ENCODE measurements at regions not wholly inside any gene's neighbourhood (a gene's known extent, or its start where the extent isn't known, plus 50 kb on each side); places are given as distances from the start of the nearest gene placed in this dataset.

DNA sequence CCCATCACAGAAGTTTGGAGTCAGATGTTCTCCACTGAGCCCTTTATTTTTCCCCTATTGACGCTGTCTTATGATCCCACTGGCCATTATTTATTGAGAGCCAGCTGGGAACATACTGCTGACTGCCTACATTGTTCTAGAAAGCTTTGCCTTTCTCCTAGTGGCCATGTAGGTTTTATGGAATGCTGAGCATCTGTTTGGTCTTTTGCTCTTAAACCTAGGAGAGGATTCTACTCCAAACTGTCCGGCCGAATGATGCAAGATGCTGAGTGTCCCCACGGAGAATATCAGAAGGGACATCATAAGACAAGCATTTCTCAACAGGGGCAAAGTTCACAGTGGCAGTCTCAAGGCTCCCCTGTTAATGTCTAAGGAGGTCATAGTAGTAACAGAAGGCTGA lies 171.4 kb downstream of the ARRDC4 start:
- intact Hi-C loops (cut with DNase I): no loop called here
- DNase-seq (ENCODE audit: low spot score): no peak

DNA sequence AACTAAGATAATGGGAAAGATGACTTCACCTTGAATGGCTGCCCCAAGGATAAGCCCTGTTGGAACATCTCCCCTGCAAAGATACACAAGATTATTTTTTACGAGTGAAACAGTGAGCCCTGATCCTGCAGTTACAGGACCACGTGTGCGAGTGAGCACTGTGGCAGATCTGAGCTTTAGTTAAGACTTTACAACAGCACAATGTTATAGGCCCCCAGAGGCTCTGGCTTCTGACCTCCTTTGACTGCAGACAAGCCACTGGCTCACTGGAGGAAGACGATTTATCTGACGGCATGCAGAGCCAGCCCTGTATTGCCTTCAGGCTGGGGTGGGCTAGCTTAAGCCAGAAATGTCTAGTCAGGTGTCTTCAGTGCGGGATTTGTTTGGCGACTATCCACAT lies 174.4 kb downstream of the ARRDC4 start:
- DNase-seq (ENCODE audit: low spot score): no peak
- intact Hi-C loops (cut with DNase I): no loop called here

DNA sequence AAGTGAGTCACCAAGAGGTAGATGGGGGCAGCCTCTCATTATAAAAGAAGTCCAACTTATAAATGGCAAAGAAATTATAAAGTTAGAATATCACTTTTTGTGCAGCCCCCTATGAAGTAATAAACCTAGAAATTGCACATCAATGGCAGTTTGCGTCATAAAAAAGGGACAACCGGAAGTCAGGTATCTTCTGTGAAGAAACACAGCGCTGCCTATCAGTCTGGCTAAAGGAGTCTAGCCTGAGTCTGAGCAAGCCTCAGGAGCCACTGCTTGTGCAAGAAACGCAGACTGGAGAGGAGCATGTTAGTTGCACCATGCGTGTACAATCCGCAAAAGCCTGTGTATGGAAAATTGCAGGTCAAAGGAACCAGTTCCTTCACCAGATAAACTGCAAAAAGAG lies 178.4 kb downstream of the ARRDC4 start:
- intact Hi-C loops (cut with DNase I): no loop called here
- DNase-seq (ENCODE audit: low spot score): no peak

DNA sequence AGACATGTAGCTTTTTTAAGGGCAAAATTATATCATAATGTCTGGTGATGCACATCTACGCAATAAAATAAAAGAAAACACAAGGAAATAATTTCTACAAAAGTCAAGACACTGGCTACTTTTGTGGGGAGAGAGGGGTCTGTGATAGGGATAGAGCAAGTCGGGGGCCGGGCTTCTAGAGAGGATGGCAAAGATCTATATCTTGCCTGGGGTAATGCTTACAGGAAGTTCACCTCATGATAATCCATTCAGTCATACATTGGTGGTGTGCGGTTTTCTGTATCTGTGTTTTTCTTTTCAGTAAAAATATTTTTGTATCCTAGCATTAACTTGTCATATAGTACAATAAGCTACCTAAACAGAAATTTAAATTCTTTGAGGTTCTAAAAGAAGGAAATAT lies 178.8 kb downstream of the ARRDC4 start:
- DNase-seq (ENCODE audit: low spot score): no peak
- intact Hi-C loops (cut with DNase I): no loop called here

DNA sequence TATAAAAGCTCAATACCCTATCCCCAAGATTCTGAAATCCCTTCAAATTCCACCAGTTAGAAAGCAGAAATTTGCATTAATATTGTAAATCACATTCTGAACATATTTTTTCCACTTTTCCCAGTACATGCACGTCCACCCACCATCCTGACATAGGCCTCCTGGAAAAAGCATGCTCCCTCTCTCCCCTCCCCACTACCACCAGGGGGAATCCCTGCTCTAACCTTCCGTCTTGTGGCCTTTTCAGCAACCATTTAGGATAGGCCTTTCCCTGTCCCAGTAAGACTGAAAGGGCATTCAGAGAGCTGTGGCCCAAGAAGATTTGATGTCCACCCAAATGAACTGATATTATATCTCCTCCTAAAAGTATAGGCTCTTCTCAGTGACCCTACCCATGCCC lies 182.1 kb downstream of the ARRDC4 start:
- no peak for DNase-seq (ENCODE audit: low spot score)
- intact Hi-C loops (cut with DNase I): no loop called here

DNA sequence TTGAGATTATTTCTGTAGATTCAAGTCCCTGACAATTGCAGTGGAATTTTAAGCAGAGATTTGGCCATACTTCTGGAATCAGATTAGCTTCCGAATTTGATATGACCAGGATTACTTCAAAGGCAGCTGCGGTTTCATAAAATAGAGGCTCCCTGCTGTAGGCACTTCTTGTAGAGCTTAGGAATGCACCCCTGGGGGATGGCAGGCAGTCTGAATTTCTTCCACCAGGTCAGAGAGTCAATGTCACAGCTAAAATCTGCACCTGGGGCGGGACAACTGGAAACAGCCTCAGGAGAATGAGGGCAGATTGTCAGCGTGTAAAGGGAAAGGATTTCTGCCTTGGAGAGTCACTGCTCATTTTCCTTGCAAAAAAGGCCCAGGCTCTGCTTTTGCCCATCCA lies 182.6 kb downstream of the ARRDC4 start:
- intact Hi-C loops (cut with DNase I): no loop called here

DNA sequence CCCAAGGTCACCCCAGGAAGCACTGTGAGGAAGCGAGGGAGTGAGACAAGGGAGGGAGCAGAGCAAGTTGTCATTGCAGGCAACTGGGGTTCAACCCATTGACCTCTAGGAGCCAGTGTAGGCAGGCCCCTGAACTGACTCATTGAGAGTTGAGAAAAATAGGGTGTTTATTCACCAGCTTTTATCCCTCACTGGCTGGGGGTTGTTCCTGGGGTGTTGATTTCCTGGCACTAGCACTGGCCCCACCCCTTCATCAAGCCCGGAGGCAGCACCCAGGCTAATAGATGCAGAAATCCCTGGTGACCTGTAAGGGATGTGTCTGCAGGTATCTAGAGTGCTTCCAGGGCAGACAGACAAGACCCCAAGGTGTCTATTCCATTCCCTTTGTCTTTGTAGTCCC lies 183.9 kb downstream of the ARRDC4 start:
- DNase-seq (ENCODE audit: low spot score): no peak
- intact Hi-C loops (cut with DNase I): no loop called here

More for the DNA sequence above, 182.6 kb downstream of the ARRDC4 start:
- no peak for DNase-seq (ENCODE audit: low spot score)

DNA sequence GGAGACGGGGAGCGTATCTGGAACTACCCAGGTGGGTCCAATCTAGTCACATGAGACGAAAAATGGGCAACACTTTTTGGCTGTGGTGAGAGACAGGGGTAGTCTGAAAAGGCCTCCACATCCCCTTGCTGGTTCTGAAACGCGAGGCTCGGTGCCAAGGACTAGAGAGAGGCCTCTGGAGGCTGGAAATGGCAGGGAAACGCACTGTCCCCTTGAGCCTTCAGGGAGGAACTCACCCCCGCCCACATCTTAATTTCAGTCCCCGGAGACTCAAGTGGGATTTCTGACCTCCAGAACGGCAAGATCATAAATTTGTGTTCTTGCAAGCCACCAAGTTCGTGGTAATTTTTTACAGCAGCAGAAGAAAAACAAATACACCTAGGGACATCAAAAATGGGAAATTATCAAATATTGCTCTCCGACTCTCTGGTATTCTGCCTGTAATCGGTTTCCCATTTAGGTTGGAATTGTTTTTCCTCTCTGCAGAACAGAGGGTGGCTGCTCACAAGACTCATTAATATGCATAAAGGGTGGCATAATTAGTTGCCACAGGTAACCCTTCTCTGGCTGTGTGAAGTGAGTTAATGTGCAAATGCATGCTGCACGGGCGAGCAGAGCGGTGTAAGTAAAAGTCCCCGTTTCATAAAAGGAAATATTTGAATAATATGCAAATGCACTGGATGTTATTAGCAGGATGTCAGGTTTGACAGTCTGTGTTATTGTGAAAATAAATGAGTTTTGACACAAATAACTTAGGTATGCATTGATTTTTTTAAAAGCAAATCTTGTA lies 185.7 kb downstream of the ARRDC4 start:
- intact Hi-C loops (cut with DNase I): no loop called here
- DNase-seq (ENCODE audit: low spot score): no peak

DNA sequence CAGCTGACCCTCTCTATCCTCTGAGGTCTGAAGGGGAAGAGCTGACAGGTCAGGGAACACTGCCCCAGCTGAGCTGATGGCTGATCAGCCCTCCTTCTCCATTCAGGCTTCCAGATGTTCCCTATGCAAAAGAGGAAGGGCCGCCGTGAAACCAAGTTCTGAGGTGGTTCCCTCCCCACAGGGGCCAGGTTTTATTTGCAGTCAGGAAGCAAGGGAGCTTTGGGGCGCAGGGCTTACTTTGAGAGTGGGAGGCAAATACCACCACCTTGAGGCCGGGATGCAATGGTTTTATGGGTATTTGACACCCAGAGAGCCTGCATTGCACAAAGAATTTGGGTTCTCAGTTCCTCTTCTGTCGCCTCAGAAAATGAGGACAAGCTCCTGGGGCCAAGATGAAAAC lies 186.9 kb downstream of the ARRDC4 start:
- intact Hi-C loops (cut with DNase I): no loop called here

DNA sequence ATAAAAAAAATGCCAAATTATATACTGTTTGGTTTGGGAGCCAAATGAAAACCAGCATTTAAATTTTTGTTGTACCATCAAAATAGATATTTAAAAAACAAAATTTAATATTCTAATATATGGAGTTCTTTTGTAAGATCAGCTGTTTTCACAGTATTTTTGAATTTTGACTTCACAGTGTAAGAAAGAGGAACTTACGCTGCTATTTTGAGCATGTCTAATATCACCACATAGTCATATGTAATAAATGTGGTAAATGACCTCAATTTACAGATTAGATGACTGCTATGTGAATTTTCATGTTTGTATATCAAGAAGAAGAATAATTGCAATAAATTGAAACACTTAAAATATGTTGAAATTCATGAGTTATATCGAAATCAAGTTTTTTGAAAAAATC lies 189.6 kb downstream of the ARRDC4 start:
- intact Hi-C loops (cut with DNase I): no loop called here

More for the DNA sequence above, 186.9 kb downstream of the ARRDC4 start:
- DNase-seq (ENCODE audit: low spot score): no peak

DNA sequence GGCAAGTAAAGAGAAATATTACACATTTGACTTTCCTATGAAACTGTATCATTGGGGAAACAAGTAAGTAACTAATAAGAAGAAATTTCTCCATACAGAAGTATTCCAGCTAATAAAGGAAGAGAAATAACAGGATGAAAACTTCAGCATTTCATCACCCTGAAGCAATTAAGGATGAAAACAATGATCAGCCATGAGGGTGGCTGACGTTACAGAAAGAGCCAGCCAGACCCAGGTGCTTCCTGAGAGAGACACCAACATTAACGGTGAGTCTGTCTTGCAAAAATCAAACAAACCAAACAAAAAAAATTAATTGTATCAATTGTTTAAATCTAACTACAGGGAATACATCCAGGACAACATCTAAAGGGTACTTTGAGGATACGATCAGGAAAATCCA lies 190.0 kb downstream of the ARRDC4 start:
- no peak for DNase-seq (ENCODE audit: low spot score)
- intact Hi-C loops (cut with DNase I): no loop called here

More for the DNA sequence above, 189.6 kb downstream of the ARRDC4 start:
- no peak for DNase-seq (ENCODE audit: low spot score)

DNA sequence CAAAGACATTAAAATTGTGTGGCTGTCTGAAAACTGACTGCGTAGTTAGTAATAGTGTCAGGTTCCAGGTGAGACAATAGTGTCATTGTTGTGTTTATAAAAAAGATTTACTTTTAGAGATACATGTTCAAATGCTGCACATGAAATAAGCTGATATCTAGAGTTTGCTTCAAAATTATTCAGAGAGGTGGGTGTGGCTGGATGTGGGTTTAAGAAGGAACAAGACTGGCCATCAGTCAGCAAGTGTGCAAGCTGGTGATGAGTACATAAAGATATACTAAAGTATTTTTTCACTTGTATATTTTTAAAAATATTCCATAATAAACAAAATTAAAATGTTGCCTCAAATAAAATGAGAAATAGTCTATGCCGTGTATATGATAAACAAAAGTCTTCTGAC lies 190.6 kb downstream of the ARRDC4 start:
- no peak for DNase-seq (ENCODE audit: low spot score)
- intact Hi-C loops (cut with DNase I): no loop called here

DNA sequence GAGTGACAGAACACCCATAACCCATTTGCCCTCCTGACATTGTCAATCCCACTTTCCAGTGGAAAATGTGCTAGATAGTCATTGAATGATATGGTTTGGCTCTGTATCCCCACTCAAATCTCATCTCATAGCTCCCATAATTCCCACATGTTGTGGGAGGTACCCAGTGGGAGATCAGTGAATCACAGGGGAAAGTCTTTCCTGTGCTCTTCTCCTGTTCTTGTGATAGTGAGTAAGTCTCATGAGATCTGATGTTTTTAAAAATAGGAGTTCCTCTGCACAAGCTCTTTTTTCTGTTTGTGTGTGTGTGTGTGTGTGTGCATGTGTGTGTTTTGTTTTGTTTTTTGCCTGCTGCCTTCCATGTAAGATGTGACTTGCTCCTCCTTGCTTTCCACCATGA lies 191.7 kb downstream of the ARRDC4 start:
- intact Hi-C loops (cut with DNase I): no loop called here
- DNase-seq (ENCODE audit: low spot score): no peak

DNA sequence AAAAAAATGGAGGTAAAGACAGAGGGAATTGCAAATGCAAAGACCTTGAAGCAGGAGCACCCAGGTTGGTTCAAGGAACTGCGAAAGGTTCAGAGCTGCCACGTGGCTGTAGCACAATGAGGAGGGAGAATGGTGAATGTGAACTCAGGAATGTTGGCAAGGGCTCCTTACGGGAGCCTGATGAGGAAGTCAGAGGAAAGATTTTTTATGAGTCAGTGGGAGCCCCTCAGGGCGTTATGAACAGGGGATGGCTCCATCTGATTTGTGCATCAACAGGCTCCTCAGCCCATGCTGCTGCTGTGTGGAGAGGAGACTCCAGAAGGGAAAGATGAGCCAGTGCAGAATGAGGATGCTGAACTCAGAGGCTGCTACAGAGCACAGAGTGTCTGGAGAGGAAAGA lies 194.4 kb downstream of the ARRDC4 start:
- DNase-seq (ENCODE audit: low spot score): no peak
- intact Hi-C loops (cut with DNase I): no loop called here

DNA sequence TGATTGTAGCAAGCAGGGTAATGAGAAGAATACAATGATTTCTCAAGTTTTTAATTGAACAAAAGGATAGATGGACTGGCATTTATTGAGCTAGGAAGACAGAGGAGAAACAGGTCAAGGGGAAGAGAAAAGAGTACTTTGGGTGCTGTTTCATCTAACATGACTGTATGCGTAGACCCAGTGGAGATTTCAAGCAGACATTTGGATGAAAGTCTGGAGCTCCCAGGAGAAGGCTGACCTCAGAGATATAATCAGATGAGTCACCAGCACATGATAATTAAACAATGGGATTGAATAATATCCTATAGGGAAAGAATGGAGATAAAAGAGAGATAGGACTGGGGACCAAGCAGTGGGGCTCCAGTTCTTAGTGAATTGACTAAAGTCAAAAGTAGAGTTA lies 194.9 kb downstream of the ARRDC4 start:
- no peak for DNase-seq (ENCODE audit: low spot score)
- intact Hi-C loops (cut with DNase I): no loop called here

DNA sequence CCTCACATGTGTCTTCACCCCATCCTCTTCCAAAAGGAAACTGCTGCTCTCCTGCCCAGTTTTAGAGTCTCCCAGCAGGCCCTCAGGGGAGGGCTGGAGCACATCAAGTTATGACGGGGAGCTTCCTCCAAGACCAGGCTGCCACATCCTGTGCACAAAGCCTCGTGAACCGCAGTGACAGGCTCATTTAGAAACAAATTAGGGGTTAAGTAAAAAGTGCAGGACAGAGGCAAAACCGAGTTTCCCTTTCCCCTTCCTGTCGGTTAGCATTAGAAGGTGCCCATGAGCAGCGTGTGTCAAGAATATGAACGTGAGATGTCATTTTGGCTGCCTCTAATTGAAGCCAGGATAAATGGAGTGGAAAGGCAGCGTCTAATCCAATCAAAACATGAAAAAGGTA lies 199.7 kb downstream of the ARRDC4 start:
- intact Hi-C loops (cut with DNase I): no loop called here
- DNase-seq (ENCODE audit: low spot score): no peak

DNA sequence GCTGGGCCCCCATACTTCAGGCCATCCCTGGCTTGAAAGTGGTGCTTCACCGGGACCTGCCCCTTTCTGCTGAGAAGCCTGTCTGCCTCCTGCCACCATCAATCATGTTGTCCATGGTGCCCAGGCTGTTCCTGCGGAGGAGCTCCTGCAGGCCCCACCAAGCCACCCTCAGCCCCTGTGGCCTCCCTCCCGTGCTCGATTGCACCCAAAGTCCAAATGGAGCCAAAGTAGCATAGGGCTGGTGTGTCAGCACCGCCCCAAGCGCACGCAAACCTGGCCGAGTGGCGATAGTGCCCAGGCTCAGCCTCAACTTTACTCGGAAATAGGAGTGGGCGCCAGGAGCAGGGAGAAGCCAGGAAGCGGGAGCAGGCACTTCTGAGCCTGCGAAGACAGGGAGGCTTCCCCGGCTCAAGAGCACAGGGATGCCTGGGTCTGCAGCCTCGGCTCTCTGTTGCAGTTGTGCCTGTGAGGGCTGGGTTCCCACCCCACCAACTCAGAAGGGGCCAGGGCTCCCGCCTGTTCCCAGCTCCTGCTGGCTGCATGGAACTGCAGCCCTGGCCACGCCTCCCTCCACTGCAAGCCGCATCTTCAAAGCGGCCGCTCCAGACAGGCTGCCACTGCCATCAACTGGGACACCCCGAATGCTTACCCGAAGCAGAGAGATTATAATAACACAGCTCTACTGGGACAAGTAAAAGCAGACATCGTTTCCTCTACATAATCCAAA lies 203.0 kb downstream of the ARRDC4 start:
- DNase-seq (ENCODE audit: low spot score): no peak
- intact Hi-C loops (cut with DNase I): no loop called here

DNA sequence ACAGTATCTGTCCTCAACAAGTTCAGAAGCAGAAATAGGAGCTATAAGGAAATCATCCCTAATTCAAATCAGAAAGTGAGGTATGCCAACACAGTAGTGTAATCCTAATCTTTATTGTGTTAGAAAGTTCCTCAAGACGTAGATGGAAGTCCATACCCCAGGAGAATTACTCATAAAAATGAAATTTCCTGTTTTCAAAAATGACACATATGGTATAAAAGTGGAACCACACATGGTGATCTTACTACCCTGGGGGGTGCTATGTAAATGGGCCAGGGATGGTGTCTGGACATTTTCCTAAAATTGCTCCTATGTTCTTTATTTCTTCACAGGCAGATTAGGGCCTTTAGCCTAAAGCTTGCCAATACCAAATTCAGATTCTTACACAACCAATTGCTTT lies 204.1 kb downstream of the ARRDC4 start:
- intact Hi-C loops (cut with DNase I): no loop called here
- DNase-seq (ENCODE audit: low spot score): no peak

DNA sequence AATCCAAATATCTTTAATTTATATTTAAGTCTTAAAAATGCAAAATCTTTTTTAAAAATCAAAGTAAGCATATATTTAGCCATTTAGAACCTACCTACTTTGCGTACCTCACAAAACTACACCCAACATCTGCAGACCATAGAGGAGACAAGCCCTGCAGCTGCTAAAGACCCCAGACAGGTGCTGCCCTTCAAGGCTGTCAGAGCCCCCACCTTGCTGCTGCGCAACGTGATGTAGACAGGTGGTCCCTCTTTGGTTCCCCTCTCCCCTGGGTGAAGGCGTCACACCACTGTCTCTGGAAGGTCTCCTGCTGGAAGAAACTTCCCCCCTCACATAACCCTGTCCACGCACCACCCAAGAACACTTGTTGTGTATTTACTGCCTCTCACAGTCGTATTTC lies 204.5 kb downstream of the ARRDC4 start:
- intact Hi-C loops (cut with DNase I): no loop called here
- no peak for DNase-seq (ENCODE audit: low spot score)

DNA sequence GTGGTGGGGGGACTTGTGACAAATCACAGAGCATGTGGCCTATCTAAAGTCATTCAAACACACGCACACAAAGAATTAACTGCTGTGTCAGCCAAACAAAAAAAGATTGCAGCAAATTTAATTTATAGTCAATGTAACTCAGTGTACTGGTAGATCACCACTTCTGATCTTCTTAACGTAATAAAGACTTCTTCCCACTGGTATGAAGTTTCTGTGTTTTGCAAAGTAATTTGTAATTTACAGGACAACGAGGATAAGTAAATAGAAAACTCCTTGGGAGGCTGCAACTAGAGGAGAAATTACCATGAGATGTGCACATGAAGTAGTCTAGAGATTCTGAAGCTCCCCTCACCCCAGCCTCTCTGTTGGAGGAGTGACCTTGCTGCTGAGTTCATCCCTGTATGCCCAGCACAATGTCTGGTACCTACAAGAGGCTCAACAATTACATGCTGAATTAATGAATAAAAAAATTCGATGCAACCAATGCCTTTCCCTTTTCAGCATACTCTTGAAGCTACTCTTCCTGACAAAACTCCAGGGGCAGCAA lies 207.3 kb downstream of the ARRDC4 start:
- intact Hi-C loops (cut with DNase I): no loop called here
- no peak for DNase-seq (ENCODE audit: low spot score)

DNA sequence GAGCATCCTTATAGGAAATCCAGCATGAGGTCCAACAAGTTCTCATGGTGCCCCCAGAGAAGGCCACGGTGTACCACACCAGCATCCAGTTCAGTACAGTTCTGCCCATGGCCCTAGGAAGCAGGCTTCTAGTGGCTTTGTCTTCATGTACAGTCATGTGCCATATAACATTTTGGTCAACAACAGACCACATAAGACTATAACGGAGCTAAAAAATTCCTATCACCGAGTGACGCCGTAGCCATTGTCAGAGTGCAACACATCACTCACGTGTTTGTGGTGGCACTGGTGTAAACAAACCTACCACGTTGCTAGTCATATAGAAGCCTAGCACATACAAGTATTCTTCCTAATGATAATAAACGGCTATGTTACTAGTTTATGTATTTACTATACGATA lies 209.0 kb downstream of the ARRDC4 start:
- no peak for DNase-seq (ENCODE audit: low spot score)
- intact Hi-C loops (cut with DNase I): no loop called here

Data from cardiac septum (tissue), 1 donor.